ENCODE measurements at regions not wholly inside any gene's neighbourhood (a gene's known extent, or its start where the extent isn't known, plus 50 kb on each side); places are given as distances from the start of the nearest gene placed in this dataset.

GRCh38 chr9:115379719-115380118, 261.8 kb upstream of the TNC start:
- 87 to 100% methylated on average over 3 of the region's 3 CpGs for WGBS, 2 donors
- no peaks in the 10 kb centered on the region for H3K4me1 ChIP-seq
- H3K9me3 ChIP-seq, result peaks cover 0 to 19% (median 0%) of the 10 kb centered on the region in 4 donors
- H3K36me3 ChIP-seq, result no peaks in the 10 kb centered on the region
- no peak overlapping the region for H3K27ac ChIP-seq
- no peak for TF ChIP-seq POLR2A (IDR thresholded peaks at IDR 0.05)
- TF ChIP-seq CTCF (IDR thresholded peaks at IDR 0.05), result no peak
- TF ChIP-seq EP300 (IDR thresholded peaks at IDR 0.05), result no peak
- H3K4me3 ChIP-seq, result no peak overlapping the region
- no peaks in the 10 kb centered on the region for H3K27me3 ChIP-seq
- DNase-seq (ENCODE audit: low spot score in 2 of 2), result no peak

GRCh38 chr9:115382865-115383264, 264.9 kb upstream of the TNC start:
- Histone ChIP-seq H3K27ac (no peak overlapping the region), H3K36me3 (no peaks in the 10 kb centered on the region), H3K4me1 (peaks cover 0 to 10% (median 8%) of the 10 kb centered on the region in 4 donors), H3K4me3 (no peak overlapping the region), H3K9me3 (peaks cover 0 to 19% (median 0%) of the 10 kb centered on the region in 4 donors), H3K27me3 (no peaks in the 10 kb centered on the region)
- WGBS, 2 donors, result 88 to 95% methylated on average over 2 of the region's 2 CpGs
- DNase-seq (ENCODE audit: low spot score in 2 of 2), result no peak
- TF ChIP-seq CTCF (IDR thresholded peaks at IDR 0.05) (no peak), POLR2A (IDR thresholded peaks at IDR 0.05) (no peak), EP300 (IDR thresholded peaks at IDR 0.05) (no peak)

- no peak for DNase-seq (ENCODE audit: low spot score in 2 of 2)
- Histone ChIP-seq H3K9me3 (peaks cover 0 to 19% (median 0%) of the 10 kb centered on the region in 4 donors), H3K27ac (no peak overlapping the region), H3K27me3 (no peaks in the 10 kb centered on the region), H3K4me3 (no peak overlapping the region), H3K36me3 (no peaks in the 10 kb centered on the region), H3K4me1 (peaks cover 0 to 10% (median 8%) of the 10 kb centered on the region in 4 donors)
- TF ChIP-seq CTCF (IDR thresholded peaks at IDR 0.05) (no peak), EP300 (IDR thresholded peaks at IDR 0.05) (no peak)
- 86% methylated on average over 12 to 14 of the region's 18 CpGs for WGBS, 2 donors
Observed at GRCh38 chr9:115385383-115386122, 267.6 kb upstream of the TNC start.

- peaks cover 0 to 14% (median 0%) of the 10 kb centered on the region in 4 donors for H3K9me3 ChIP-seq
- peaks cover 0 to 10% (median 8%) of the 10 kb centered on the region in 4 donors for H3K4me1 ChIP-seq
- 35 to 51% methylated on average over 2 of the region's 2 CpGs for WGBS, 2 donors
- no peaks in the 10 kb centered on the region for H3K36me3 ChIP-seq
- peak overlapping the region in 2 of 4 donors; percentile 38 to 57 for H3K27ac ChIP-seq
- H3K4me3 ChIP-seq, result no peak overlapping the region
- DNase-seq (ENCODE audit: low spot score in 2 of 2), result no peak
- H3K27me3 ChIP-seq, result no peaks in the 10 kb centered on the region
- TF ChIP-seq EP300 (IDR thresholded peaks at IDR 0.05) (no peak), CTCF (IDR thresholded peaks at IDR 0.05) (no peak), POLR2A (IDR thresholded peaks at IDR 0.05) (no peak)
Observed at GRCh38 chr9:115386963-115387770, 269.2 kb upstream of the TNC start.

Measured in tibial nerve (tissue), 4 donors.